GM23338 (cell line): ENCODE measurements at regions not wholly inside any gene's neighbourhood (a gene's known extent, or its start where the extent isn't known, plus 50 kb on each side); places are given as distances from the start of the nearest gene placed in this dataset.

ENCODE experiments used
- ATAC-seq: fragments of 200-7000 bp; cut with Tn5 transposase; 3 replicates; pipeline ENCODE4 v1.9.1; 2020
- DNase-seq: peaks from one replicate; pipeline ENCODE4 v3.0.0-alpha.2; 2015; ENCODE audit warnings: low spot score
- H2AFZ ChIP-seq: fragments of 200-600 bp; sonication (generic); 2 replicates; pipeline ENCODE4 v1.8.0; 2016; ENCODE audit warnings: antibody characterized with exemption, mild to moderate bottlenecking, moderate library complexity
- H3F3A ChIP-seq: fragments of 200-600 bp; sonication (generic); replicated peaks from 2 replicates; pipeline ENCODE4 v1.8.0; 2017; ENCODE audit warnings: antibody characterized with exemption, mixed run types, low read depth
- H3K27ac ChIP-seq: fragments of 200-600 bp; sonication (generic); 2 replicates; pipeline ENCODE4 v1.6.1; 2016; ENCODE audit warnings: low read depth
- H3K27me3 ChIP-seq: fragments of 200-600 bp; sonication (generic); 2 replicates; pipeline ENCODE4 v1.8.0; 2016; ENCODE audit warnings: mild to moderate bottlenecking, mixed run types, moderate library complexity; ENCODE audit not compliant: insufficient read depth
- H3K36me3 ChIP-seq: fragments of 200-600 bp; sonication (generic); 2 replicates; pipeline ENCODE4 v1.8.0; 2016; ENCODE audit warnings: mild to moderate bottlenecking; ENCODE audit not compliant: insufficient read depth
- H3K4me1 ChIP-seq: fragments of 200-600 bp; sonication (generic); 2 replicates; pipeline ENCODE4 v1.8.0; 2016; ENCODE audit warnings: mild to moderate bottlenecking, moderate library complexity; ENCODE audit not compliant: insufficient read depth
- H3K4me2 ChIP-seq: fragments of 200-600 bp; sonication (generic); 2 replicates; pipeline ENCODE4 v1.7.1; 2017; ENCODE audit warnings: mixed run types
- H3K4me3 ChIP-seq: fragments of 200-600 bp; sonication (generic); 2 replicates; pipeline ENCODE4 v1.6.1; 2016; ENCODE audit warnings: mixed run types
- H3K79me2 ChIP-seq: fragments of 200-600 bp; sonication (generic); replicated peaks from 2 replicates; pipeline ENCODE4 v1.8.0; 2017; ENCODE audit warnings: mild to moderate bottlenecking; ENCODE audit not compliant: insufficient read depth
- H3K9me2 ChIP-seq: fragments of 200-600 bp; sonication (generic); 2 replicates; pipeline ENCODE4 v1.8.0; 2017; ENCODE audit not compliant: insufficient read depth
- H4K20me1 ChIP-seq: fragments of 200-600 bp; sonication (generic); replicated peaks from 2 replicates; pipeline ENCODE4 v1.8.0; 2017; ENCODE audit warnings: mild to moderate bottlenecking; ENCODE audit not compliant: insufficient read depth
- H3K27ac Mint-ChIP-seq: 2 replicates; pipeline ENCODE4 v1.8.0; 2020; ENCODE audit warnings: inconsistent platforms, mild to moderate bottlenecking, moderate library complexity, mixed read lengths
- H3K27me3 Mint-ChIP-seq: 3 replicates; pipeline ENCODE4 v1.8.0; 2022; ENCODE audit warnings: low read depth, mild to moderate bottlenecking, moderate library complexity, mixed read lengths, inconsistent platforms; ENCODE audit not compliant: insufficient read depth, poor library complexity
- H3K36me3 Mint-ChIP-seq: 3 replicates; pipeline ENCODE4 v1.8.0; 2021; ENCODE audit warnings: low read depth, mild to moderate bottlenecking, inconsistent platforms, moderate library complexity, mixed read lengths
- H3K4me1 Mint-ChIP-seq: 3 replicates; pipeline ENCODE4 v1.8.0; 2020; ENCODE audit warnings: mild to moderate bottlenecking, inconsistent platforms, mixed read lengths
- H3K4me3 Mint-ChIP-seq: 3 replicates; pipeline ENCODE4 v1.8.0; 2021; ENCODE audit warnings: moderate library complexity, mild to moderate bottlenecking, inconsistent platforms, mixed read lengths
- H3K9me3 Mint-ChIP-seq: 3 replicates; pipeline ENCODE4 v1.8.0; 2020; ENCODE audit warnings: moderate library complexity, mild to moderate bottlenecking, inconsistent platforms, mixed read lengths
- EZH2phosphoT487 ChIP-seq: fragments of 200-600 bp; sonication (generic); IDR thresholded peaks from one replicate; pipeline ENCODE4 v1.8.1; 2018; ENCODE audit warnings: antibody characterized with exemption; ENCODE audit not compliant: unreplicated experiment
- JUNB ChIP-seq: IDR thresholded peaks from one replicate; pipeline ENCODE4 v1.6.1; 2016; ENCODE audit warnings: antibody characterized with exemption; ENCODE audit not compliant: unreplicated experiment
- ZNF114 ChIP-seq: fragments of 250-450 bp; sonication (Bioruptor Pico); IDR thresholded peaks from 2 replicates; pipeline ENCODE4 v1.5.0; 2020; ENCODE audit warnings: mild to moderate bottlenecking, moderate library complexity
- TF ChIP-seq, protein P1 (sequence below): fragments of 250-450 bp; sonication (Bioruptor Pico); IDR thresholded peaks from 2 replicates; pipeline ENCODE4 v1.5.0; 2020; ENCODE audit warnings: mild to moderate bottlenecking, moderate library complexity
- TF ChIP-seq, protein P2 (sequence below): IDR thresholded peaks from 2 replicates; pipeline ENCODE4 v1.6.1; 2016; ENCODE audit warnings: antibody characterized with exemption
- TF ChIP-seq, protein P3 (sequence below), 2 experiments: fragments of 200-600 bp in 1 of 2; sonication (generic) in 1 of 2; conservative IDR thresholded peaks; 2 replicates each; pipeline versions ENCODE4 v1.5.1 to v1.6.1; 2016 to 2017; ENCODE audit warnings: antibody characterized with exemption in 2 of 2, low read depth in 2 of 2, mild to moderate bottlenecking in 2 of 2, moderate library complexity in 1 of 2

DNA sequence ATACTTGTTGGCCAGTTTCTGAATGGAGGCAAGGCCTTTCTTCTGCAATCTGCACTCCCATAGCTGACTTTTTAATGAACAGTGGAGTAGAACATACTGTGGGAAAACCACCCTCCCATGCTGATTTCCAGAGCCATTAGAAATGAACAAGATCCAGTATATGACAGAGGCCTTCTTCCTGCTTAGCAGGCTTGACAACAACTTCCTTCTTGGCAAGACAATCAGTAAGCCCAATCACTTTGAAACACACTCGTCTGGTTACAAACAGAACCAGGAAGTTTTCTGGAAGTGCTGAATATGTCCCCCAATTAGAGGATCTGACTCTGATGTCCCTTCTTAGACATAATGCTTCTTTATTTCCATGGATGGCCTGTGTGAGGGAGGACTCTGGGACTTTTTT is 103.4 kb downstream of the SAMD9 start (continued):
- TF ChIP-seq, protein P1, sequence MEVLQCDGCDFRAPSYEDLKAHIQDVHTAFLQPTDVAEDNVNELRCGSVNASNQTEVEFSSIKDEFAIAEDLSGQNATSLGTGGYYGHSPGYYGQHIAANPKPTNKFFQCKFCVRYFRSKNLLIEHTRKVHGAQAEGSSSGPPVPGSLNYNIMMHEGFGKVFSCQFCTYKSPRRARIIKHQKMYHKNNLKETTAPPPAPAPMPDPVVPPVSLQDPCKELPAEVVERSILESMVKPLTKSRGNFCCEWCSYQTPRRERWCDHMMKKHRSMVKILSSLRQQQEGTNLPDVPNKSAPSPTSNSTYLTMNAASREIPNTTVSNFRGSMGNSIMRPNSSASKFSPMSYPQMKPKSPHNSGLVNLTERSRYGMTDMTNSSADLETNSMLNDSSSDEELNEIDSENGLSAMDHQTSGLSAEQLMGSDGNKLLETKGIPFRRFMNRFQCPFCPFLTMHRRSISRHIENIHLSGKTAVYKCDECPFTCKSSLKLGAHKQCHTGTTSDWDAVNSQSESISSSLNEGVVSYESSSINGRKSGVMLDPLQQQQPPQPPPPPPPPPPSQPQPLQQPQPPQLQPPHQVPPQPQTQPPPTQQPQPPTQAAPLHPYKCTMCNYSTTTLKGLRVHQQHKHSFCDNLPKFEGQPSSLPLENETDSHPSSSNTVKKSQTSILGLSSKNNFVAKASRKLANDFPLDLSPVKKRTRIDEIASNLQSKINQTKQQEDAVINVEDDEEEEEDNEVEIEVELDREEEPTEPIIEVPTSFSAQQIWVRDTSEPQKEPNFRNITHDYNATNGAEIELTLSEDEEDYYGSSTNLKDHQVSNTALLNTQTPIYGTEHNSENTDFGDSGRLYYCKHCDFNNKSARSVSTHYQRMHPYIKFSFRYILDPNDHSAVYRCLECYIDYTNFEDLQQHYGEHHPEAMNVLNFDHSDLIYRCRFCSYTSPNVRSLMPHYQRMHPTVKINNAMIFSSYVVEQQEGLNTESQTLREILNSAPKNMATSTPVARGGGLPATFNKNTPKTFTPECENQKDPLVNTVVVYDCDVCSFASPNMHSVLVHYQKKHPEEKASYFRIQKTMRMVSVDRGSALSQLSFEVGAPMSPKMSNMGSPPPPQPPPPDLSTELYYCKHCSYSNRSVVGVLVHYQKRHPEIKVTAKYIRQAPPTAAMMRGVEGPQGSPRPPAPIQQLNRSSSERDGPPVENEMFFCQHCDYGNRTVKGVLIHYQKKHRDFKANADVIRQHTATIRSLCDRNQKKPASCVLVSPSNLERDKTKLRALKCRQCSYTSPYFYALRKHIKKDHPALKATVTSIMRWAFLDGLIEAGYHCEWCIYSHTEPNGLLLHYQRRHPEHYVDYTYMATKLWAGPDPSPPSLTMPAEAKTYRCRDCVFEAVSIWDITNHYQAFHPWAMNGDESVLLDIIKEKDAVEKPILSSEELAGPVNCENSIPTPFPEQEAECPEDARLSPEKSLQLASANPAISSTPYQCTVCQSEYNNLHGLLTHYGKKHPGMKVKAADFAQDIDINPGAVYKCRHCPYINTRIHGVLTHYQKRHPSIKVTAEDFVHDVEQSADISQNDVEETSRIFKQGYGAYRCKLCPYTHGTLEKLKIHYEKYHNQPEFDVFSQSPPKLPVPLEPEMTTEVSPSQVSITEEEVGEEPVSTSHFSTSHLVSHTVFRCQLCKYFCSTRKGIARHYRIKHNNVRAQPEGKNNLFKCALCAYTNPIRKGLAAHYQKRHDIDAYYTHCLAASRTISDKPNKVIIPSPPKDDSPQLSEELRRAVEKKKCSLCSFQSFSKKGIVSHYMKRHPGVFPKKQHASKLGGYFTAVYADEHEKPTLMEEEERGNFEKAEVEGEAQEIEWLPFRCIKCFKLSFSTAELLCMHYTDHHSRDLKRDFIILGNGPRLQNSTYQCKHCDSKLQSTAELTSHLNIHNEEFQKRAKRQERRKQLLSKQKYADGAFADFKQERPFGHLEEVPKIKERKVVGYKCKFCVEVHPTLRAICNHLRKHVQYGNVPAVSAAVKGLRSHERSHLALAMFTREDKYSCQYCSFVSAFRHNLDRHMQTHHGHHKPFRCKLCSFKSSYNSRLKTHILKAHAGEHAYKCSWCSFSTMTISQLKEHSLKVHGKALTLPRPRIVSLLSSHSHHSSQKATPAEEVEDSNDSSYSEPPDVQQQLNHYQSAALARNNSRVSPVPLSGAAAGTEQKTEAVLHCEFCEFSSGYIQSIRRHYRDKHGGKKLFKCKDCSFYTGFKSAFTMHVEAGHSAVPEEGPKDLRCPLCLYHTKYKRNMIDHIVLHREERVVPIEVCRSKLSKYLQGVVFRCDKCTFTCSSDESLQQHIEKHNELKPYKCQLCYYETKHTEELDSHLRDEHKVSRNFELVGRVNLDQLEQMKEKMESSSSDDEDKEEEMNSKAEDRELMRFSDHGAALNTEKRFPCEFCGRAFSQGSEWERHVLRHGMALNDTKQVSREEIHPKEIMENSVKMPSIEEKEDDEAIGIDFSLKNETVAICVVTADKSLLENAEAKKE (CRISPR knock-in tag), result no peak
- TF ChIP-seq, protein P2, sequence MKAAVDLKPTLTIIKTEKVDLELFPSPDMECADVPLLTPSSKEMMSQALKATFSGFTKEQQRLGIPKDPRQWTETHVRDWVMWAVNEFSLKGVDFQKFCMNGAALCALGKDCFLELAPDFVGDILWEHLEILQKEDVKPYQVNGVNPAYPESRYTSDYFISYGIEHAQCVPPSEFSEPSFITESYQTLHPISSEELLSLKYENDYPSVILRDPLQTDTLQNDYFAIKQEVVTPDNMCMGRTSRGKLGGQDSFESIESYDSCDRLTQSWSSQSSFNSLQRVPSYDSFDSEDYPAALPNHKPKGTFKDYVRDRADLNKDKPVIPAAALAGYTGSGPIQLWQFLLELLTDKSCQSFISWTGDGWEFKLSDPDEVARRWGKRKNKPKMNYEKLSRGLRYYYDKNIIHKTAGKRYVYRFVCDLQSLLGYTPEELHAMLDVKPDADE, result no peak
- TF ChIP-seq JUNB (no peak), ZNF114 (CRISPR knock-in tag) (no peak), EZH2phosphoT487 (no peak)

DNA sequence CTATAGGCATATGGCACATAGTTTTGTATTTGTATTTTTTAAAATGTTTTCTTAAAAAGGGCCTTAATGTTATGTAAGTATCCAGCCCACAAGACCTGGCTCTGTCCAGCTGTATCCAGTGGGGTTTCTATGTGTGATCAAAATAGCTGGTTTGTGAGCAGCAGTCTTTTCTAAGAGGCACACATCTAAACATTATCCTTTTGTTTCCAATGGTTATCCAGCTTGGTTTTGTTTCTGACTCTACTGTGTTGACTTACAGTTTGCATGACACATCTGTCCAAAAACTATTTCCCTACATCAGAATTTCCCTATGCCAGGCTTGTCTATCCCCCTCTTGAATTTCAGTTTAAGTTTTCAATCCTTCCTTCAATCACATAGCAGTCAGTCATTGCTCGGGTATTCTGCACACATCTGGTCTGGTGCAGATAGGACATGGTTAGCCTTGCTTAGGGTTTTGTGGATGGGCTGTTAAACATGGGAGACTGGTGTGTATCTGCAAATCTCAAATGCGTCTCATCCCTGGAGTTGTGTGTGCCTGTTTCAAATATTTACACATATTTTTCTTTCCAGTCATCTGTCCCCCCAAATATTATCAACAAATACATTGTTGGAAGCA is 104.2 kb downstream of the SAMD9 start:
- Histone ChIP-seq H3K4me1 (peaks cover 18% of the 10 kb centered on the region), H3K4me2 (peak overlapping the region; percentile 29; the same call in 1 of the 2 replicates), H3K27me3 (no peaks in the 10 kb centered on the region), H3K36me3 (no peaks in the 10 kb centered on the region), H3K79me2 (no peaks in the 10 kb centered on the region), H2AFZ (peak overlapping the region; percentile 6; the same call in 1 of the 2 replicates), H3K9me2 (no peaks in the 10 kb centered on the region), H3K4me3 (no peak overlapping the region), H3K27ac (no peak overlapping the region), H3F3A (no peaks in the 10 kb centered on the region), H4K20me1 (no peaks in the 10 kb centered on the region)
- H3K9me3 Mint-ChIP-seq, result no peaks in the 10 kb centered on the region
- peaks cover 28% of the 10 kb centered on the region for H3K4me1 Mint-ChIP-seq
- H3K27ac Mint-ChIP-seq, result no peak overlapping the region
- H3K36me3 Mint-ChIP-seq, result no peaks in the 10 kb centered on the region
- H3K27me3 Mint-ChIP-seq, result no peaks in the 10 kb centered on the region
- DNase-seq, result no peak
- TF ChIP-seq, protein P3, sequence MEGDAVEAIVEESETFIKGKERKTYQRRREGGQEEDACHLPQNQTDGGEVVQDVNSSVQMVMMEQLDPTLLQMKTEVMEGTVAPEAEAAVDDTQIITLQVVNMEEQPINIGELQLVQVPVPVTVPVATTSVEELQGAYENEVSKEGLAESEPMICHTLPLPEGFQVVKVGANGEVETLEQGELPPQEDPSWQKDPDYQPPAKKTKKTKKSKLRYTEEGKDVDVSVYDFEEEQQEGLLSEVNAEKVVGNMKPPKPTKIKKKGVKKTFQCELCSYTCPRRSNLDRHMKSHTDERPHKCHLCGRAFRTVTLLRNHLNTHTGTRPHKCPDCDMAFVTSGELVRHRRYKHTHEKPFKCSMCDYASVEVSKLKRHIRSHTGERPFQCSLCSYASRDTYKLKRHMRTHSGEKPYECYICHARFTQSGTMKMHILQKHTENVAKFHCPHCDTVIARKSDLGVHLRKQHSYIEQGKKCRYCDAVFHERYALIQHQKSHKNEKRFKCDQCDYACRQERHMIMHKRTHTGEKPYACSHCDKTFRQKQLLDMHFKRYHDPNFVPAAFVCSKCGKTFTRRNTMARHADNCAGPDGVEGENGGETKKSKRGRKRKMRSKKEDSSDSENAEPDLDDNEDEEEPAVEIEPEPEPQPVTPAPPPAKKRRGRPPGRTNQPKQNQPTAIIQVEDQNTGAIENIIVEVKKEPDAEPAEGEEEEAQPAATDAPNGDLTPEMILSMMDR (conservative IDR thresholded peaks at IDR 0.05; ENCODE audit: low read depth in 2 of 2), result no peak
- no peak overlapping the region for H3K4me3 Mint-ChIP-seq
- ATAC-seq, result no peak
